GM12878 (cell line): ENCODE measurements at regions not wholly inside any gene's neighbourhood (a gene's known extent, or its start where the extent isn't known, plus 50 kb on each side); places are given as distances from the start of the nearest gene placed in this dataset.

Source experiments
- ATAC-seq: fragments of 200-7000 bp; cut with Tn5 transposase; 3 replicates; pipeline ENCODE4 v1.9.1; 2020; ENCODE audit warnings: mild to moderate bottlenecking, moderate library complexity
- BruUV-seq: library from RNA; stranded (reverse); fragments of 400-500 nt; replicated peaks from 2 replicates; lab custom pipeline; 2021; lab: Mats Ljungman, UMichigan
- CTCF ChIA-PET: fragments of 300-600 bp; sonication (Branson Sonifier 250); formaldehyde crosslinking; extraction: SDS; loops from one replicate; lab custom pipeline; 2021; ENCODE audit warnings: inconsistent platforms; lab: Yijun Ruan, JAX
- POLR2A ChIA-PET: fragments of 350-600 bp; formaldehyde crosslinking; extraction: SDS; loops from one replicate; lab custom pipeline; 2021; ENCODE audit warnings: inconsistent platforms; lab: Charles Lee
- RAD21 ChIA-PET: fragments of 300-600 bp; sonication (Branson Sonifier 250); formaldehyde crosslinking; loops from one replicate; lab custom pipeline; 2023; ENCODE audit warnings: antibody characterized with exemption; ENCODE audit not compliant: unreplicated experiment; lab: Charles Lee
- SMC1A ChIA-PET: fragments of 300-600 bp; sonication (Branson Sonifier 250); formaldehyde crosslinking; loops from one replicate; lab custom pipeline; 2023; ENCODE audit not compliant: unreplicated experiment, uncharacterized antibody; lab: Charles Lee
- DNase-seq: peaks from one replicate; pipeline ENCODE4 v3.0.0-alpha.2; 2011; ENCODE audit warnings: low read depth, low spot score
- FAIRE-seq: peaks from 3 replicates; lab custom pipeline; 2011; peaks lifted over from hg19 to GRCh38; lab: Jason Lieb, UNC
- H2AFZ ChIP-seq: 2 replicates; pipeline ENCODE4 v1.6.0; 2011; ENCODE audit warnings: low read depth, low read length, control low read depth; ENCODE audit not compliant: control insufficient read depth
- H3K27ac ChIP-seq: 2 replicates; pipeline ENCODE4 v1.5.1; 2011; ENCODE audit warnings: control low read depth; ENCODE audit not compliant: control insufficient read depth, insufficient read depth
- H3K27me3 ChIP-seq, 2 experiments: replicated peaks in 1 of 2; 2 replicates each; pipeline versions ENCODE4 v1.6.0 to v1.6.1; 2011; ENCODE audit warnings: low read length in 1 of 2; ENCODE audit not compliant: control insufficient read depth in 2 of 2, insufficient read depth in 2 of 2
- H3K36me3 ChIP-seq, 2 experiments: 2 replicates each; pipeline ENCODE4 v1.5.1; 2011; ENCODE audit warnings: low read length in 1 of 2; ENCODE audit not compliant: control insufficient read depth in 2 of 2, insufficient read depth in 2 of 2
- H3K4me1 ChIP-seq: 2 replicates; pipeline ENCODE4 v1.6.1; 2011; ENCODE audit warnings: mild to moderate bottlenecking, low read length, moderate library complexity, mixed read lengths; ENCODE audit not compliant: control insufficient read depth, insufficient read depth
- H3K4me2 ChIP-seq: 2 replicates; pipeline ENCODE4 v1.6.0; 2011; ENCODE audit warnings: control low read depth; ENCODE audit not compliant: control insufficient read depth, insufficient read depth
- H3K4me3 ChIP-seq: fragments of 200-600 bp; sonication (generic); 2 replicates; pipeline ENCODE4 v1.5.1; 2016
- H3K79me2 ChIP-seq: 2 replicates; pipeline ENCODE4 v1.6.0; 2011; ENCODE audit warnings: low read length; ENCODE audit not compliant: control insufficient read depth, insufficient read depth
- H3K9ac ChIP-seq: 2 replicates; pipeline ENCODE4 v1.8.0; 2011; ENCODE audit warnings: low read length, control low read depth, mixed read lengths; ENCODE audit not compliant: control insufficient read depth, insufficient read depth
- H3K9me3 ChIP-seq: replicated peaks from 3 replicates; pipeline ENCODE4 v1.5.1; 2011; ENCODE audit warnings: mild to moderate bottlenecking, low read length; ENCODE audit not compliant: control insufficient read depth, insufficient read depth
- H4K20me1 ChIP-seq: 2 replicates; pipeline ENCODE4 v1.6.0; 2011; ENCODE audit not compliant: control insufficient read depth, insufficient read depth
- BHLHE40 ChIP-seq, 2 experiments: fragments of 450-650 bp in 1 of 2; IDR thresholded peaks; 2 replicates each; pipeline ENCODE4 v1.6.1; 2011 to 2017; ENCODE audit warnings: low read depth in 2 of 2, borderline replicate concordance in 1 of 2, improper control_type of control experiment in 1 of 2, low read length in 1 of 2, mild to moderate bottlenecking in 1 of 2
- CBX3 ChIP-seq: fragments of 200-600 bp; sonication (generic); IDR thresholded peaks from 2 replicates; pipeline ENCODE4 v1.6.1; 2016; ENCODE audit warnings: low read depth, borderline replicate concordance
- CHD4 ChIP-seq: fragments of 200-600 bp; sonication (generic); IDR thresholded peaks from 2 replicates; pipeline ENCODE4 v1.6.1; 2016; ENCODE audit warnings: mild to moderate bottlenecking
- CREB1 ChIP-seq: IDR thresholded peaks from 2 replicates; pipeline ENCODE4 v1.6.1; 2012; ENCODE audit warnings: low read depth, mild to moderate bottlenecking, inconsistent platforms
- CREM ChIP-seq: IDR thresholded peaks from 2 replicates; pipeline ENCODE4 v1.6.1; 2014; ENCODE audit warnings: antibody characterized with exemption, low read depth
- DPF2 ChIP-seq: fragments of 450-650 bp; IDR thresholded peaks from 2 replicates; pipeline ENCODE4 v1.6.1; 2017; ENCODE audit warnings: mild to moderate bottlenecking
- ESRRA ChIP-seq: IDR thresholded peaks from 2 replicates; pipeline ENCODE4 v1.6.1; 2012; ENCODE audit warnings: mild to moderate bottlenecking, low read length, improper control_type of control experiment
- FOXK2 ChIP-seq: fragments of 450-650 bp; IDR thresholded peaks from 2 replicates; pipeline ENCODE4 v1.6.1; 2017; ENCODE audit warnings: mild to moderate bottlenecking, moderate library complexity
- HDAC2 ChIP-seq: fragments of 200-600 bp; sonication (generic); IDR thresholded peaks from 2 replicates; pipeline ENCODE4 v1.6.1; 2017
- NR2F1 ChIP-seq: fragments of 450-650 bp; conservative IDR thresholded peaks from 2 replicates; pipeline ENCODE4 v1.6.1; 2017; ENCODE audit warnings: mild to moderate bottlenecking
- POLR2AphosphoS2 ChIP-seq: IDR thresholded peaks from 2 replicates; pipeline ENCODE4 v1.6.1; 2011; ENCODE audit warnings: low read depth, mild to moderate bottlenecking, low read length, improper control_type of control experiment, moderate library complexity
- RFX5 ChIP-seq: IDR thresholded peaks from 2 replicates; pipeline ENCODE4 v1.6.1; 2011; ENCODE audit warnings: low read depth, low read length, improper control_type of control experiment
- SRF ChIP-seq, 2 experiments: IDR thresholded peaks; 2 replicates each; pipeline ENCODE4 v1.6.1; 2011; ENCODE audit warnings: low read depth in 2 of 2, low read length in 2 of 2, mild to moderate bottlenecking in 1 of 2, moderate library complexity in 1 of 2
- ZNF622 ChIP-seq: fragments of 450-650 bp; IDR thresholded peaks from 2 replicates; pipeline ENCODE4 v1.6.1; 2017; ENCODE audit warnings: mild to moderate bottlenecking, inconsistent platforms
- WGBS: methylation state at CpG from one replicate; pipeline ENCODE4 v1.1.6; 2016; ENCODE audit warnings: low lambda C conversion rate; ENCODE audit not compliant: insufficient replicate concordance, insufficient coverage; ENCODE audit errors: missing lambda C conversion rate; 5-methylcytosine and 5-hydroxymethylcytosine counted together
- in situ Hi-C: fragments of 300-500 bp; cut with MboI; formaldehyde crosslinking; loops from 9 replicates; pipeline ENCODE4 v1.14.3; 2018; ENCODE audit warnings: mixed read lengths
- intact Hi-C: fragments of 100-400 bp; cut with micrococcal nuclease; formaldehyde crosslinking; loops from one replicate; pipeline ENCODE4 v1.14.2; 2022; ENCODE audit not compliant: unreplicated experiment
- TF ChIP-seq, protein P1 (sequence below): IDR thresholded peaks from 2 replicates; pipeline ENCODE4 v1.6.1; 2012; ENCODE audit warnings: low read depth, low read length, improper control_type of control experiment
- TF ChIP-seq, protein P2 (sequence below): IDR thresholded peaks from 2 replicates; pipeline ENCODE4 v1.6.1; 2011; ENCODE audit warnings: mild to moderate bottlenecking, low read depth, low read length, moderate library complexity; ENCODE audit not compliant: insufficient replicate concordance
- TF ChIP-seq, protein P3 (sequence below): fragments of 450-650 bp; IDR thresholded peaks from 2 replicates; pipeline ENCODE4 v1.6.1; 2016; ENCODE audit warnings: mild to moderate bottlenecking, moderate library complexity, borderline replicate concordance
- TF ChIP-seq, protein P4 (sequence below): IDR thresholded peaks from 2 replicates; pipeline ENCODE4 v1.6.1; 2012; ENCODE audit warnings: low read depth, low read length, improper control_type of control experiment
- TF ChIP-seq, protein P5 (sequence below): fragments of 450-650 bp; IDR thresholded peaks from 2 replicates; pipeline ENCODE4 v1.6.1; 2017; ENCODE audit warnings: mild to moderate bottlenecking

DNA sequence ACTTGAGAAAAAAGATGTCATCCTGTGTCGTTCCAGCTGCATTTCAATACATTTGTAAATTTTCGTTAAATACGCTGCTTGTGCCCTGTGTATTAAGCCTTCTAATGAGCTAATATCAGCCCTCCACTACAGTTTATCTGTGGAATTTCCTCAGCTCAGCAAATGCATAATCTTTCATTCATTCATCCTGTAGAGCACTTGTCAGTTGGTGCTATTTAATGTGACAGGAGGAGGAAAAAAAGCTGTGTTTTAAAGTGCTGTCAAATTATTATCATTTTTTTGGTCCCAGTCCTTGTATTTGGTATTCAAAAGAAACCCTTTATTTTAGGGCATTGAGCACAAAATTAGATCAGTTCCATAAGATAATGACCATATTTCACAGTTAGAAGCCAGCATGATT, 184.7 kb downstream of the FAT3 start:
- ATAC-seq = no peak
- POLR2A ChIA-PET = no interaction called here
- intact Hi-C loops = no loop called here
- no peak overlapping the region for H3K4me3 ChIP-seq
- CTCF ChIA-PET = no interaction called here
- no peaks in the 10 kb centered on the region for H3K36me3 ChIP-seq
- H4K20me1 ChIP-seq = no peaks in the 10 kb centered on the region
- no TSS peak for BruUV-seq
- RAD21 ChIA-PET = no interaction called here
- H2AFZ ChIP-seq = no peak overlapping the region
- no peak overlapping the region for H3K9ac ChIP-seq
- in situ Hi-C loops = no loop called here
- DNase-seq = no peak
- H3K4me1 ChIP-seq = no peaks in the 10 kb centered on the region
- H3K79me2 ChIP-seq = no peaks in the 10 kb centered on the region
- no peak overlapping the region for H3K4me2 ChIP-seq
- FAIRE-seq = no peak
- H3K27ac ChIP-seq = no peak overlapping the region
- SMC1A ChIA-PET = interaction anchor here (1.1 kb wide), 1 partner anchor 11 kb away, joined by 4 read pairs; no protein-coding TSS in a partner anchor
- 48% methylated on average over 3 of the region's 3 CpGs for WGBS
- H3K9me3 ChIP-seq = no peaks in the 10 kb centered on the region
- no peaks in the 10 kb centered on the region for H3K27me3 ChIP-seq
- no peak for TF ChIP-seq FOXK2
- no peak for TF ChIP-seq CREM
- TF ChIP-seq CBX3 = no peak
- TF ChIP-seq, protein P1, sequence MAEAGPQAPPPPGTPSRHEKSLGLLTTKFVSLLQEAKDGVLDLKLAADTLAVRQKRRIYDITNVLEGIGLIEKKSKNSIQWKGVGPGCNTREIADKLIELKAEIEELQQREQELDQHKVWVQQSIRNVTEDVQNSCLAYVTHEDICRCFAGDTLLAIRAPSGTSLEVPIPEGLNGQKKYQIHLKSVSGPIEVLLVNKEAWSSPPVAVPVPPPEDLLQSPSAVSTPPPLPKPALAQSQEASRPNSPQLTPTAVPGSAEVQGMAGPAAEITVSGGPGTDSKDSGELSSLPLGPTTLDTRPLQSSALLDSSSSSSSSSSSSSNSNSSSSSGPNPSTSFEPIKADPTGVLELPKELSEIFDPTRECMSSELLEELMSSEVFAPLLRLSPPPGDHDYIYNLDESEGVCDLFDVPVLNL = no peak
- no peak for TF ChIP-seq DPF2
- TF ChIP-seq, protein P2, sequence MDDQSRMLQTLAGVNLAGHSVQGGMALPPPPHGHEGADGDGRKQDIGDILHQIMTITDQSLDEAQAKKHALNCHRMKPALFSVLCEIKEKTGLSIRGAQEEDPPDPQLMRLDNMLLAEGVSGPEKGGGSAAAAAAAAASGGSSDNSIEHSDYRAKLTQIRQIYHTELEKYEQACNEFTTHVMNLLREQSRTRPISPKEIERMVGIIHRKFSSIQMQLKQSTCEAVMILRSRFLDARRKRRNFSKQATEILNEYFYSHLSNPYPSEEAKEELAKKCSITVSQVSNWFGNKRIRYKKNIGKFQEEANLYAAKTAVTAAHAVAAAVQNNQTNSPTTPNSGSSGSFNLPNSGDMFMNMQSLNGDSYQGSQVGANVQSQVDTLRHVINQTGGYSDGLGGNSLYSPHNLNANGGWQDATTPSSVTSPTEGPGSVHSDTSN = no peak
- TF ChIP-seq, protein P3, sequence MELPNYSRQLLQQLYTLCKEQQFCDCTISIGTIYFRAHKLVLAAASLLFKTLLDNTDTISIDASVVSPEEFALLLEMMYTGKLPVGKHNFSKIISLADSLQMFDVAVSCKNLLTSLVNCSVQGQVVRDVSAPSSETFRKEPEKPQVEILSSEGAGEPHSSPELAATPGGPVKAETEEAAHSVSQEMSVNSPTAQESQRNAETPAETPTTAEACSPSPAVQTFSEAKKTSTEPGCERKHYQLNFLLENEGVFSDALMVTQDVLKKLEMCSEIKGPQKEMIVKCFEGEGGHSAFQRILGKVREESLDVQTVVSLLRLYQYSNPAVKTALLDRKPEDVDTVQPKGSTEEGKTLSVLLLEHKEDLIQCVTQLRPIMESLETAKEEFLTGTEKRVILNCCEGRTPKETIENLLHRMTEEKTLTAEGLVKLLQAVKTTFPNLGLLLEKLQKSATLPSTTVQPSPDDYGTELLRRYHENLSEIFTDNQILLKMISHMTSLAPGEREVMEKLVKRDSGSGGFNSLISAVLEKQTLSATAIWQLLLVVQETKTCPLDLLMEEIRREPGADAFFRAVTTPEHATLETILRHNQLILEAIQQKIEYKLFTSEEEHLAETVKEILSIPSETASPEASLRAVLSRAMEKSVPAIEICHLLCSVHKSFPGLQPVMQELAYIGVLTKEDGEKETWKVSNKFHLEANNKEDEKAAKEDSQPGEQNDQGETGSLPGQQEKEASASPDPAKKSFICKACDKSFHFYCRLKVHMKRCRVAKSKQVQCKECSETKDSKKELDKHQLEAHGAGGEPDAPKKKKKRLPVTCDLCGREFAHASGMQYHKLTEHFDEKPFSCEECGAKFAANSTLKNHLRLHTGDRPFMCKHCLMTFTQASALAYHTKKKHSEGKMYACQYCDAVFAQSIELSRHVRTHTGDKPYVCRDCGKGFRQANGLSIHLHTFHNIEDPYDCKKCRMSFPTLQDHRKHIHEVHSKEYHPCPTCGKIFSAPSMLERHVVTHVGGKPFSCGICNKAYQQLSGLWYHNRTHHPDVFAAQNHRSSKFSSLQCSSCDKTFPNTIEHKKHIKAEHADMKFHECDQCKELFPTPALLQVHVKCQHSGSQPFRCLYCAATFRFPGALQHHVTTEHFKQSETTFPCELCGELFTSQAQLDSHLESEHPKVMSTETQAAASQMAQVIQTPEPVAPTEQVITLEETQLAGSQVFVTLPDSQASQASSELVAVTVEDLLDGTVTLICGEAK = no peak
- TF ChIP-seq ZNF622 = no peak
- no peak for TF ChIP-seq CREB1
- no peak for TF ChIP-seq BHLHE40 (IDR thresholded peaks at IDR 0.05; ENCODE audit: borderline replicate concordance in 1 of 2, low read depth in 2 of 2, low read length in 1 of 2)
- TF ChIP-seq POLR2AphosphoS2 = no peak
- TF ChIP-seq NR2F1 = no peak
- TF ChIP-seq ESRRA = no peak
- no peak for TF ChIP-seq HDAC2
- no peak for TF ChIP-seq SRF (IDR thresholded peaks at IDR 0.05; ENCODE audit: low read depth in 2 of 2, low read length in 2 of 2)
- TF ChIP-seq, protein P4, sequence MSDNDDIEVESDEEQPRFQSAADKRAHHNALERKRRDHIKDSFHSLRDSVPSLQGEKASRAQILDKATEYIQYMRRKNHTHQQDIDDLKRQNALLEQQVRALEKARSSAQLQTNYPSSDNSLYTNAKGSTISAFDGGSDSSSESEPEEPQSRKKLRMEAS = no peak
- TF ChIP-seq RFX5 = no peak
- TF ChIP-seq, protein P5, sequence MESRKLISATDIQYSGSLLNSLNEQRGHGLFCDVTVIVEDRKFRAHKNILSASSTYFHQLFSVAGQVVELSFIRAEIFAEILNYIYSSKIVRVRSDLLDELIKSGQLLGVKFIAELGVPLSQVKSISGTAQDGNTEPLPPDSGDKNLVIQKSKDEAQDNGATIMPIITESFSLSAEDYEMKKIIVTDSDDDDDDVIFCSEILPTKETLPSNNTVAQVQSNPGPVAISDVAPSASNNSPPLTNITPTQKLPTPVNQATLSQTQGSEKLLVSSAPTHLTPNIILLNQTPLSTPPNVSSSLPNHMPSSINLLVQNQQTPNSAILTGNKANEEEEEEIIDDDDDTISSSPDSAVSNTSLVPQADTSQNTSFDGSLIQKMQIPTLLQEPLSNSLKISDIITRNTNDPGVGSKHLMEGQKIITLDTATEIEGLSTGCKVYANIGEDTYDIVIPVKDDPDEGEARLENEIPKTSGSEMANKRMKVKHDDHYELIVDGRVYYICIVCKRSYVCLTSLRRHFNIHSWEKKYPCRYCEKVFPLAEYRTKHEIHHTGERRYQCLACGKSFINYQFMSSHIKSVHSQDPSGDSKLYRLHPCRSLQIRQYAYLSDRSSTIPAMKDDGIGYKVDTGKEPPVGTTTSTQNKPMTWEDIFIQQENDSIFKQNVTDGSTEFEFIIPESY = no peak
- no peak for TF ChIP-seq CHD4
